HEK293 (cell line): ENCODE measurements at regions not wholly inside any gene's neighbourhood (a gene's known extent, or its start where the extent isn't known, plus 50 kb on each side); places are given as distances from the start of the nearest gene placed in this dataset.

Source experiments
- CTCF ChIP-seq: fragments of 450-650 bp; formaldehyde crosslinking; IDR thresholded peaks from 2 replicates; pipeline ENCODE4 v1.5.1; 2016; ENCODE audit warnings: missing biosample characterization, missing genetic modification characterization
- ZSCAN18 ChIP-seq: fragments of 450-650 bp; formaldehyde crosslinking; IDR thresholded peaks from 2 replicates; pipeline ENCODE4 v1.5.1; 2016; ENCODE audit warnings: missing biosample characterization, missing genetic modification characterization

- TF ChIP-seq ZSCAN18 (tag by site-specific recombination) (no peak), CTCF (tag by site-specific recombination) (no peak)
Observed at GRCh38 chrX:98077440-98077839, 1193.7 kb downstream of the RPA4 start.
